ENCODE measurements at regions not wholly inside any gene's neighbourhood (a gene's known extent, or its start where the extent isn't known, plus 50 kb on each side); places are given as distances from the start of the nearest gene placed in this dataset.

DNA sequence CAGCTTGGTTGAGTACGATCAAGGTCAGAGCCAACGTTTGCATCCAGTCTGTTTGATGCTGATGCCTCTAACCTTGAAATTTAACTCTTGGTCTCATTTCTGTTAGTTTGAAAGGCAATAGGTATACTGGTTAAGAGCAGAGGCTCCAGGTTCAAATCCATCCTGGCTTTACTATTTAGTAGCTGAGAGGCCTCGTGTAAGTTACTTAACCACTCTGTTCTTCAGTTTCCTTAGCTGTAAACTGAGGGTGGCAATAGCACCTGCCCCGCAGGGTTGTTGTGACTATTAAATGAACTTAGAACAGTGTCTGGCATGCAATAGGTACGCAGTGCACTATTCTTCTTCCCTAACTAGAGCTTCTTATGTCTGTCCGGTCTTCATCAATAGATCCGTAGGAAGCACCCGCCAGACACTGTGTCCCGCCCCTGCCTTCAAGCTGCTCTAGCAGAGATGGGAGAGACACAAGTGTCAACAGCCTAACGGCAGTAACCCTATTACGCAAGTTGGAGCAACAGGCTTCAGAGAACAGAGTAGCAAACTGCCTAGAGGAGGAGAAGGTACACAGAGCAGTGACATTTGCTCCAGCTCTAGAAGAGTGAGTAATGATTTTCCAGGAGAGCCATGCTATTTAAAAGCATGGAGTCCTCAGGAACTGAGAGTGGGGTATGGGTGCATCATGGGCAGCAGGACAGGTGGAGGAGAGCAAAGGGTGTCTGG is 62.7 kb upstream of the ST3GAL5 start:
- WGBS (ENCODE audit: insufficient coverage), result 28% methylated on average over 7 of the region's 11 CpGs
- no peak overlapping the region for H3K4me3 Mint-ChIP-seq

DNA sequence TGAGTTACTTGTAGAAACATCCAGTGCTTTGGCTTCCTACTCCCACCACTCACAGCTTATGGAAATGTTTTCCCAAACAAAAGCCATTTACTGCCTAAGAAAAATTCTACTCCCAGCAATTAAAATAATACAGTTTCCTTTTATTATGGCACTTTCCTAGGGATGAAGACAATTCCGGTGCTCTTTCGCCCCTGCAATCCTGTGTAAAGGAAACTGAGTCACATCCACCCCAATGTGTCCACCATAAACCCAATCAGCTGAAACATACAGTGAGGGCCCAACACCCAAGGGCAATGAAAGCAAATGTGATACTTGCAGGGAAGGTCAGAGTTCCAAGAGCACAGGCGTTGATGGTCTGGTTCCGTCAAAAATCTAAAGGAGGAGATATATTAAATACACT is 62.0 kb upstream of the ST3GAL5 start:
- Mint-ChIP-seq H3K36me3 (peaks cover 0 to 3% of the 10 kb centered on the region in 2 donors), H3K27ac (no peak overlapping the region), H3K4me3 (no peak overlapping the region), H3K27me3 (ENCODE audit: low read depth in 3 of 3) (no peaks in the 10 kb centered on the region), H3K4me1 (peaks cover 7% of the 10 kb centered on the region), H3K9me3 (peaks cover 3 to 21% (median 12%) of the 10 kb centered on the region in 7 donors)
- Histone ChIP-seq H3K4me1 (ENCODE audit: control insufficient read depth in 1 of 2, insufficient read depth in 2 of 2, low read length in 2 of 2) (peaks cover 7 to 16% of the 10 kb centered on the region in 2 donors), H3K27ac (ENCODE audit: low read depth in 1 of 2, low read length in 2 of 2) (no peak overlapping the region), H3K27me3 (ENCODE audit: control insufficient read depth in 2 of 2, insufficient read depth in 2 of 2, low read length in 2 of 2) (no peaks in the 10 kb centered on the region), H3K9ac (ENCODE audit: insufficient read depth, low read length, poor library complexity, severe bottlenecking) (no peak overlapping the region), H3K9me3 (replicated peaks in 1 of 2; ENCODE audit: control insufficient read depth in 1 of 2, insufficient read depth in 1 of 2, low read length in 2 of 2) (peaks cover 4 to 8% of the 10 kb centered on the region in 2 donors), H2AFZ (ENCODE audit: insufficient read depth, low read depth, low read length, poor library complexity, severe bottlenecking) (no peak overlapping the region), H3K36me3 (replicated peaks in 1 of 2; ENCODE audit: control insufficient read depth in 1 of 2, insufficient read depth in 2 of 2, low read length in 2 of 2) (no peaks in the 10 kb centered on the region), H3K4me3 (replicated peaks in 1 of 3; ENCODE audit: low read depth in 2 of 3, low read length in 3 of 3) (no peak overlapping the region), H3K4me2 (replicated peaks; ENCODE audit: extremely low read depth, low read length, poor library complexity, severe bottlenecking) (no peak overlapping the region), H4K20me1 (ENCODE audit: insufficient read depth, low read length) (no peaks in the 10 kb centered on the region), H3K79me2 (ENCODE audit: insufficient read depth, low read length) (no peaks in the 10 kb centered on the region)
- no peak for DNase-seq
- WGBS (ENCODE audit: insufficient coverage), result no CpG with 5 or more reads among the region's 4 CpGs
- intact Hi-C loops (cut with micrococcal nuclease), result no loop called here
- TF ChIP-seq, protein P1, sequence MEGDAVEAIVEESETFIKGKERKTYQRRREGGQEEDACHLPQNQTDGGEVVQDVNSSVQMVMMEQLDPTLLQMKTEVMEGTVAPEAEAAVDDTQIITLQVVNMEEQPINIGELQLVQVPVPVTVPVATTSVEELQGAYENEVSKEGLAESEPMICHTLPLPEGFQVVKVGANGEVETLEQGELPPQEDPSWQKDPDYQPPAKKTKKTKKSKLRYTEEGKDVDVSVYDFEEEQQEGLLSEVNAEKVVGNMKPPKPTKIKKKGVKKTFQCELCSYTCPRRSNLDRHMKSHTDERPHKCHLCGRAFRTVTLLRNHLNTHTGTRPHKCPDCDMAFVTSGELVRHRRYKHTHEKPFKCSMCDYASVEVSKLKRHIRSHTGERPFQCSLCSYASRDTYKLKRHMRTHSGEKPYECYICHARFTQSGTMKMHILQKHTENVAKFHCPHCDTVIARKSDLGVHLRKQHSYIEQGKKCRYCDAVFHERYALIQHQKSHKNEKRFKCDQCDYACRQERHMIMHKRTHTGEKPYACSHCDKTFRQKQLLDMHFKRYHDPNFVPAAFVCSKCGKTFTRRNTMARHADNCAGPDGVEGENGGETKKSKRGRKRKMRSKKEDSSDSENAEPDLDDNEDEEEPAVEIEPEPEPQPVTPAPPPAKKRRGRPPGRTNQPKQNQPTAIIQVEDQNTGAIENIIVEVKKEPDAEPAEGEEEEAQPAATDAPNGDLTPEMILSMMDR (IDR thresholded peaks at IDR 0.05), result no peak

More for the DNA sequence above, 62.7 kb upstream of the ST3GAL5 start:
- no peak overlapping the region for H3K9ac ChIP-seq (ENCODE audit: insufficient read depth, low read length, poor library complexity, severe bottlenecking)
- H3K4me2 ChIP-seq (replicated peaks; ENCODE audit: extremely low read depth, low read length, poor library complexity, severe bottlenecking), result no peak overlapping the region
- Mint-ChIP-seq H3K36me3 (peaks cover 0 to 3% of the 10 kb centered on the region in 2 donors), H3K27me3 (ENCODE audit: low read depth in 3 of 3) (peaks cover 0 to 2% (median 0%) of the 10 kb centered on the region in 3 donors), H3K4me1 (peaks cover 7% of the 10 kb centered on the region), H3K9me3 (peaks cover 3 to 15% (median 12%) of the 10 kb centered on the region in 7 donors), H3K27ac (peak overlapping the region in 2 of 7 donors; percentile 10 to 52)
- no peaks in the 10 kb centered on the region for H4K20me1 ChIP-seq (ENCODE audit: insufficient read depth, low read length)
- no peaks in the 10 kb centered on the region for H3K36me3 ChIP-seq (replicated peaks in 1 of 2; ENCODE audit: control insufficient read depth in 1 of 2, insufficient read depth in 2 of 2, low read length in 2 of 2)
- TF ChIP-seq, protein P1 (IDR thresholded peaks at IDR 0.05), result no peak
- no peak overlapping the region for H3K27ac ChIP-seq (ENCODE audit: low read depth in 1 of 2, low read length in 2 of 2)
- no peaks in the 10 kb centered on the region for H3K27me3 ChIP-seq (ENCODE audit: control insufficient read depth in 2 of 2, insufficient read depth in 2 of 2, low read length in 2 of 2)
- H3K4me3 ChIP-seq (replicated peaks in 1 of 3; ENCODE audit: low read depth in 2 of 3, low read length in 3 of 3), result no peak overlapping the region
- H3K9me3 ChIP-seq (replicated peaks in 1 of 2; ENCODE audit: control insufficient read depth in 1 of 2, insufficient read depth in 1 of 2, low read length in 2 of 2), result peaks cover 4 to 8% of the 10 kb centered on the region in 2 donors
- no peaks in the 10 kb centered on the region for H3K79me2 ChIP-seq (ENCODE audit: insufficient read depth, low read length)
- peak in 1 of 3 donors; percentile 9 for DNase-seq
- intact Hi-C loops (cut with micrococcal nuclease), result no loop called here
- peaks cover 7 to 16% of the 10 kb centered on the region in 2 donors for H3K4me1 ChIP-seq (ENCODE audit: control insufficient read depth in 1 of 2, insufficient read depth in 2 of 2, low read length in 2 of 2)
- peak overlapping the region; percentile 52 for H2AFZ ChIP-seq (ENCODE audit: insufficient read depth, low read depth, low read length, poor library complexity, severe bottlenecking)
